RWPE1 (cell line): ENCODE measurements at regions not wholly inside any gene's neighbourhood (a gene's known extent, or its start where the extent isn't known, plus 50 kb on each side); places are given as distances from the start of the nearest gene placed in this dataset.

Experiments used
- CTCF ChIA-PET: fragments of 350-600 bp; sonication (Branson Sonifier 250); formaldehyde crosslinking; extraction: SDS; loops from one replicate; lab custom pipeline; 2021; lab: Yijun Ruan, JAX
- POLR2A ChIA-PET: fragments of 400-600 bp; formaldehyde crosslinking; extraction: SDS; loops from one replicate; lab custom pipeline; 2020; ENCODE audit warnings: antibody characterized with exemption; ENCODE audit not compliant: low non-redundant PET; lab: Yijun Ruan, JAX
- DNase-seq: peaks from one replicate; pipeline ENCODE4 v3.0.0; 2012; ENCODE audit warnings: low spot score
- H3K27ac ChIP-seq: fragments of 450-650 bp; 2 replicates; pipeline ENCODE4 v1.5.1; 2017
- CTCF ChIP-seq: fragments of 450-650 bp; conservative IDR thresholded peaks from 2 replicates; pipeline ENCODE4 v1.5.1; 2017; ENCODE audit warnings: low read depth, mild to moderate bottlenecking

- no peak for TF ChIP-seq CTCF
- ChIA-PET CTCF (interaction anchor here (0.5 kb wide), 1 partner anchor 1743 kb away, joined by 4 read pairs; no protein-coding TSS in a partner anchor), POLR2A (interaction anchor here (0.7 kb wide), 1 partner anchor 27 kb away, joined by 3 read pairs; no protein-coding TSS in a partner anchor)
- no peak for DNase-seq
- H3K27ac ChIP-seq = no peak overlapping the region
Measured at GRCh38 chr14:58796242-58797009, 158.7 kb downstream of the DACT1 start.

GRCh38 chr14:58797010-58797429 lies 159.3 kb downstream of the DACT1 start:
- CTCF ChIA-PET = no interaction called here
- POLR2A ChIA-PET = interaction anchor here (0.7 kb wide), 1 partner anchor 26 kb away, joined by 3 read pairs; no protein-coding TSS in a partner anchor
- TF ChIP-seq CTCF = no peak
- DNase-seq = peak; percentile 13
- H3K27ac ChIP-seq = no peak overlapping the region

GRCh38 chr14:58798173-58798572 lies 160.4 kb downstream of the DACT1 start:
- ChIA-PET CTCF (interaction anchor here (0.7 kb wide), 1 partner anchor 158 kb away, joined by 3 read pairs; no protein-coding TSS in a partner anchor), POLR2A (no interaction called here)
- no peak for TF ChIP-seq CTCF
- DNase-seq = no peak
- H3K27ac ChIP-seq = no peak overlapping the region

GRCh38 chr14:58801086-58801485 lies 163.3 kb downstream of the DACT1 start:
- POLR2A ChIA-PET = no interaction called here
- CTCF ChIA-PET = no interaction called here
- DNase-seq = no peak
- no peak overlapping the region for H3K27ac ChIP-seq
- no peak for TF ChIP-seq CTCF

GRCh38 chr14:58805057-58805456 lies 167.3 kb downstream of the DACT1 start:
- ChIA-PET CTCF (no interaction called here), POLR2A (no interaction called here)
- TF ChIP-seq CTCF = no peak
- no peak overlapping the region for H3K27ac ChIP-seq
- no peak for DNase-seq

- CTCF ChIA-PET = interaction anchor here (0.9 kb wide), 1 partner anchor 28 kb away, joined by 5 read pairs; no protein-coding TSS in a partner anchor
- POLR2A ChIA-PET = no interaction called here
- no peak for DNase-seq
- no peak overlapping the region for H3K27ac ChIP-seq
- TF ChIP-seq CTCF = no peak
Measured at GRCh38 chr14:58805605-58806409, 168.0 kb downstream of the DACT1 start.
